CD4-positive, alpha-beta T cell treated with Interleukin-10 for 1 hour (primary cell): ENCODE measurements at regions not wholly inside any gene's neighbourhood (a gene's known extent, or its start where the extent isn't known, plus 50 kb on each side); places are given as distances from the start of the nearest gene placed in this dataset.

Experiments used
- DNase-seq: peaks from one replicate; pipeline ENCODE4 v3.0.0-alpha.2; 2020

- no peak for DNase-seq
Observed at GRCh38 chr1:219119839-219120238, 53.8 kb upstream of the LYPLAL1 start.

GRCh38 chr1:219120624-219121544 lies 52.8 kb upstream of the LYPLAL1 start:
- no peak for DNase-seq

GRCh38 chr1:219121679-219122078 lies 52.0 kb upstream of the LYPLAL1 start:
- no peak for DNase-seq

- DNase-seq: no peak
Observed at GRCh38 chr1:219123036-219123435, 50.6 kb upstream of the LYPLAL1 start.
